ENCODE measurements at regions not wholly inside any gene's neighbourhood (a gene's known extent, or its start where the extent isn't known, plus 50 kb on each side); places are given as distances from the start of the nearest gene placed in this dataset.

DNA sequence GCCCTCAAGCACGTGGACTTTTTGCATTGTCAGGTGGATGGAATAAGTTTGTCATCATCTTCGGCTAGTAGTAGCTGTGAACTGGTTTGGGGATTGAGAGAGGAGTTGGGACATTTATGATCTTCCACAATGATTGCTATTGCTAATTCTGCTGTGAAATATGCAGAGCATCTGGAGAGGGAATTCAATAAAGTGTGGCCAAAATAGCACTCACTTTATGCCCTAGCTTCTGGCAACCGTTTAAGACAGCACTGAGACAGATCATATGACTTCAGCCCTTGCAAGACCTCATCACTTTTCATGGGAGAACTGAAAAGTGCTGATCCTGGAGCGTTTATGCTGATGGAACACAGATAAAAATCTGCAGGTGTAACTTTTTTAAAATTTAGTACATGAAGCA is 360.8 kb downstream of the GPATCH2 start:
- Mint-ChIP-seq H3K4me1 (ENCODE audit: unreplicated experiment) (no peaks in the 10 kb centered on the region), H3K9me3 (ENCODE audit: unreplicated experiment) (no peaks in the 10 kb centered on the region), H3K27ac (ENCODE audit: unreplicated experiment) (no peak overlapping the region), H3K36me3 (ENCODE audit: low read depth, unreplicated experiment) (no peaks in the 10 kb centered on the region), H3K4me3 (ENCODE audit: unreplicated experiment) (no peak overlapping the region), H3K27me3 (ENCODE audit: unreplicated experiment) (no peaks in the 10 kb centered on the region)
- DNase-seq (ENCODE audit: low spot score), result no peak
- TF ChIP-seq, protein P1, sequence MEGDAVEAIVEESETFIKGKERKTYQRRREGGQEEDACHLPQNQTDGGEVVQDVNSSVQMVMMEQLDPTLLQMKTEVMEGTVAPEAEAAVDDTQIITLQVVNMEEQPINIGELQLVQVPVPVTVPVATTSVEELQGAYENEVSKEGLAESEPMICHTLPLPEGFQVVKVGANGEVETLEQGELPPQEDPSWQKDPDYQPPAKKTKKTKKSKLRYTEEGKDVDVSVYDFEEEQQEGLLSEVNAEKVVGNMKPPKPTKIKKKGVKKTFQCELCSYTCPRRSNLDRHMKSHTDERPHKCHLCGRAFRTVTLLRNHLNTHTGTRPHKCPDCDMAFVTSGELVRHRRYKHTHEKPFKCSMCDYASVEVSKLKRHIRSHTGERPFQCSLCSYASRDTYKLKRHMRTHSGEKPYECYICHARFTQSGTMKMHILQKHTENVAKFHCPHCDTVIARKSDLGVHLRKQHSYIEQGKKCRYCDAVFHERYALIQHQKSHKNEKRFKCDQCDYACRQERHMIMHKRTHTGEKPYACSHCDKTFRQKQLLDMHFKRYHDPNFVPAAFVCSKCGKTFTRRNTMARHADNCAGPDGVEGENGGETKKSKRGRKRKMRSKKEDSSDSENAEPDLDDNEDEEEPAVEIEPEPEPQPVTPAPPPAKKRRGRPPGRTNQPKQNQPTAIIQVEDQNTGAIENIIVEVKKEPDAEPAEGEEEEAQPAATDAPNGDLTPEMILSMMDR (IDR thresholded peaks at IDR 0.05; ENCODE audit: unreplicated experiment), result no peak

GRCh38 chr1:217268058-217268457 is 362.8 kb downstream of the GPATCH2 start:
- Mint-ChIP-seq H3K9me3 (ENCODE audit: unreplicated experiment) (no peaks in the 10 kb centered on the region), H3K27me3 (ENCODE audit: unreplicated experiment) (no peaks in the 10 kb centered on the region), H3K36me3 (ENCODE audit: low read depth, unreplicated experiment) (no peaks in the 10 kb centered on the region)

DNA sequence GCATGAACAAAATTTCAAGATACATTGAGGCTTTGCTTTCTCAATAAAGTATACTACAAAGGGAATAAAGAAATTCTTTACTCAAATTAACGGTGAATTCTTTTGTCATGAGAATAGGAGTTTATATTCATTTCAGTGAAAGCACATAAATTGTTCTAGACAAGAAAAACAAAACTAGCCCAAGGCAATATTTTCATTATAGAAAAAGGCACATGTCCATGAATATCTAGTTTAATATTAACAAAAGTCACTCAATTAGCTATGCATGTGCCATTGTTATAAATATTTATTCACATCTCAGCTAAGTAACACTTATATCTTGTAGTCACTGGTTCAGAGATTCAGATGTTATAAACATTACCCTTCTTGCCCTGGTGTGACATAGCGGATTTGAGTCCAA is 369.3 kb downstream of the GPATCH2 start:
- Mint-ChIP-seq H3K27me3 (ENCODE audit: unreplicated experiment) (peaks cover 2% of the 10 kb centered on the region), H3K36me3 (ENCODE audit: low read depth, unreplicated experiment) (no peaks in the 10 kb centered on the region), H3K9me3 (ENCODE audit: unreplicated experiment) (no peaks in the 10 kb centered on the region), H3K4me1 (ENCODE audit: unreplicated experiment) (no peaks in the 10 kb centered on the region), H3K4me3 (ENCODE audit: unreplicated experiment) (no peak overlapping the region), H3K27ac (ENCODE audit: unreplicated experiment) (no peak overlapping the region)
- no peak for DNase-seq (ENCODE audit: low spot score)
- TF ChIP-seq, protein P1 (IDR thresholded peaks at IDR 0.05; ENCODE audit: unreplicated experiment), result no peak

More at GRCh38 chr1:217268058-217268457, 362.8 kb downstream of the GPATCH2 start:
- Mint-ChIP-seq H3K4me3 (ENCODE audit: unreplicated experiment) (no peak overlapping the region), H3K27ac (ENCODE audit: unreplicated experiment) (no peak overlapping the region), H3K4me1 (ENCODE audit: unreplicated experiment) (no peaks in the 10 kb centered on the region)
- no peak for DNase-seq (ENCODE audit: low spot score)
- TF ChIP-seq, protein P1 (IDR thresholded peaks at IDR 0.05; ENCODE audit: unreplicated experiment), result no peak

DNA sequence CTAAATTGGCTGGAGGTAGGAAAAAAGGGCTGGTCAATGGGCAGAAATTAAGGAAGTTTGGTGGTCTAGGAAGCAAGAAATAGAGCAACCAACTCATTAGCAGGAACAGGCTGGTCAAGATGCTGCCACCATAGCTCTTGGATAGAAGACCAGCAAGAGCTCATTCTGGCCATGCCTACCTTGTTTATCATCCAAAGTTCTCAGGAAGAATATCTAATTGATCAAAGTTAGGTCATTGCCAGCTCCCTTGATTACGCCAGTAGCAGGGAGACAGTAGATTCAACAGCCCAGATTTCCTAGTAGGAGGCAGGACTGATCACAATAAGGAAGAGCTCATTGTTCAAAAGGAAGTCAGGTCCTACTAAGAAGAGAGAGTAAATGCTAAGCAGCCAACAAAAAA is 370.2 kb downstream of the GPATCH2 start:
- Mint-ChIP-seq H3K36me3 (ENCODE audit: low read depth, unreplicated experiment) (no peaks in the 10 kb centered on the region), H3K9me3 (ENCODE audit: unreplicated experiment) (no peaks in the 10 kb centered on the region)

DNA sequence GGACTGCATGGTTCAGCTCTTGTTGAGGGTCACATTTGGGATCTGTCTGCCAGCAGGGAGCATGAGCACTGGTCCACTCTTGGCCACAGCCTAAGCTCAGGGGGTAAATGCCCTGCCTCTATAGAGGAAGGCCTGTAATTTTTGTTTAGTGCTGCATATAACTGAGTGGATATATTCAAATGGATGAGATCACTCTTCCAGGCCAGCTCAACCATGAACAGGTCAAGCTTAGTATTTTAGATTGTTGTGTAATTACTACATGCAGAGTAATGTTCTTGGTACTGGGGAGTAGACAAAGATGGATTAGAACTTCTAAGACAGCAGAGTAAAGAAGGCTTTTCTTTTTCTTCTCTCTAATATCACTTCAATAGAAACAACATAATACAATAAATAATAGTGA is 376.9 kb downstream of the GPATCH2 start:
- TF ChIP-seq, protein P1 (IDR thresholded peaks at IDR 0.05; ENCODE audit: unreplicated experiment), result no peak

More for the DNA sequence above, 370.2 kb downstream of the GPATCH2 start:
- Mint-ChIP-seq H3K27ac (ENCODE audit: unreplicated experiment) (no peak overlapping the region), H3K27me3 (ENCODE audit: unreplicated experiment) (peaks cover 2% of the 10 kb centered on the region), H3K4me3 (ENCODE audit: unreplicated experiment) (no peak overlapping the region), H3K4me1 (ENCODE audit: unreplicated experiment) (no peaks in the 10 kb centered on the region)
- TF ChIP-seq, protein P1 (IDR thresholded peaks at IDR 0.05; ENCODE audit: unreplicated experiment), result no peak
- DNase-seq (ENCODE audit: low spot score), result no peak

More for the DNA sequence above, 376.9 kb downstream of the GPATCH2 start:
- H3K27ac Mint-ChIP-seq (ENCODE audit: unreplicated experiment), result no peak overlapping the region
- DNase-seq (ENCODE audit: low spot score), result no peak
- no peak overlapping the region for H3K4me3 Mint-ChIP-seq (ENCODE audit: unreplicated experiment)
- H3K4me1 Mint-ChIP-seq (ENCODE audit: unreplicated experiment), result no peaks in the 10 kb centered on the region
- no peaks in the 10 kb centered on the region for H3K36me3 Mint-ChIP-seq (ENCODE audit: low read depth, unreplicated experiment)
- no peaks in the 10 kb centered on the region for H3K9me3 Mint-ChIP-seq (ENCODE audit: unreplicated experiment)
- no peaks in the 10 kb centered on the region for H3K27me3 Mint-ChIP-seq (ENCODE audit: unreplicated experiment)
